Gastroesophageal sphincter (tissue), 4 donors: ENCODE measurements at regions not wholly inside any gene's neighbourhood (a gene's known extent, or its start where the extent isn't known, plus 50 kb on each side); places are given as distances from the start of the nearest gene placed in this dataset.

Source experiments
- ATAC-seq: fragments of 150-250 bp; one replicate; pipeline ENCODE4 v1.9.1; 2016; ENCODE audit warnings: mild to moderate bottlenecking, moderate library complexity
- H3K27ac ChIP-seq, 4 donors: fragments of 200-600 bp; sonication (generic) in 3 of 4; 1 replicate in 3 of 4; 2 replicates in 1 of 4; pipeline ENCODE4 v1.5.1; 2016 to 2019
- H3K27me3 ChIP-seq: fragments of 200-600 bp; sonication (generic); one replicate; pipeline ENCODE4 v1.5.1; 2019
- H3K36me3 ChIP-seq, 2 donors: fragments of 200-600 bp; sonication (generic); one replicate each; pipeline ENCODE4 v1.5.1; 2019; ENCODE audit warnings: control low read depth in 1 of 2
- H3K4me1 ChIP-seq, 3 donors: fragments of 200-600 bp; sonication (generic); 1 replicate in 2 of 3; 2 replicates in 1 of 3; pipeline ENCODE4 v1.5.1; 2016 to 2019; ENCODE audit warnings: control low read depth in 2 of 3
- H3K4me3 ChIP-seq, 2 donors: fragments of 200-600 bp; sonication (generic); one replicate each; pipeline ENCODE4 v1.5.1; 2019; ENCODE audit warnings: mild to moderate bottlenecking in 1 of 2, moderate library complexity in 1 of 2
- H3K9me3 ChIP-seq, 3 donors: fragments of 200-600 bp; sonication (generic); one replicate each; pipeline ENCODE4 v1.5.1; 2017 to 2019; ENCODE audit warnings: control low read depth in 2 of 3
- CTCF ChIP-seq, 4 experiments: fragments of 200-600 bp in 2 of 4; fragments of 450-650 bp in 2 of 4; sonication (generic) in 1 of 4; IDR thresholded peaks; one replicate each; pipeline ENCODE4 v1.5.1; 2017 to 2019; ENCODE audit warnings: antibody characterized with exemption in 4 of 4, mild to moderate bottlenecking in 2 of 4, moderate library complexity in 2 of 4
- EP300 ChIP-seq: sonication (generic); formaldehyde crosslinking; IDR thresholded peaks from one replicate; pipeline ENCODE4 v1.6.1; 2017; ENCODE audit warnings: antibody characterized with exemption, mild to moderate bottlenecking
- POLR2A ChIP-seq, 2 donors: fragments of 450-650 bp; IDR thresholded peaks; one replicate each; pipeline ENCODE4 v1.6.1; 2017; ENCODE audit warnings: antibody characterized with exemption in 2 of 2, mild to moderate bottlenecking in 2 of 2, moderate library complexity in 1 of 2
- POLR2AphosphoS5 ChIP-seq: sonication (generic); formaldehyde crosslinking; IDR thresholded peaks from one replicate; pipeline ENCODE4 v1.6.1; 2017; ENCODE audit warnings: antibody characterized with exemption
- WGBS, 2 donors: methylation state at CpG; one replicate each; pipeline ENCODE4 v1.1.5; 2018; ENCODE audit warnings: low coverage in 1 of 2; 5-methylcytosine and 5-hydroxymethylcytosine counted together

GRCh38 chr2:62296832-62297623 is 101.1 kb downstream of the B3GNT2 start:
- TF ChIP-seq POLR2A (IDR thresholded peaks at IDR 0.05) (no peak), POLR2AphosphoS5 (no peak), EP300 (no peak), CTCF (IDR thresholded peaks at IDR 0.05) (no peak)
- H3K27me3 ChIP-seq, result no peaks in the 10 kb centered on the region
- H3K36me3 ChIP-seq, result no peaks in the 10 kb centered on the region
- no peak overlapping the region for H3K27ac ChIP-seq
- no peak for ATAC-seq
- no peak overlapping the region for H3K4me3 ChIP-seq
- WGBS, 2 donors, result 85 to 91% methylated on average over 7 to 8 of the region's 8 CpGs
- H3K9me3 ChIP-seq, result no peaks in the 10 kb centered on the region
- H3K4me1 ChIP-seq, result peaks cover 2 to 24% (median 17%) of the 10 kb centered on the region in 3 donors

- H3K27me3 ChIP-seq, result no peaks in the 10 kb centered on the region
- no peak for TF ChIP-seq EP300
- TF ChIP-seq CTCF (IDR thresholded peaks at IDR 0.05), result no peak
- no peak for TF ChIP-seq POLR2AphosphoS5
- no peak for TF ChIP-seq POLR2A (IDR thresholded peaks at IDR 0.05)
- H3K36me3 ChIP-seq, result no peaks in the 10 kb centered on the region
- H3K27ac ChIP-seq, result no peak overlapping the region
- no peak for ATAC-seq
- no peak overlapping the region for H3K4me3 ChIP-seq
- WGBS, 2 donors, result 76 to 85% methylated on average over 9 to 12 of the region's 19 CpGs
- no peaks in the 10 kb centered on the region for H3K9me3 ChIP-seq
- peaks cover 2 to 30% (median 17%) of the 10 kb centered on the region in 3 donors for H3K4me1 ChIP-seq
Observed at GRCh38 chr2:62296034-62296831, 100.3 kb downstream of the B3GNT2 start.

GRCh38 chr2:62293490-62294271 is 97.8 kb downstream of the B3GNT2 start:
- WGBS, 2 donors, result 4 to 22% methylated on average over 4 to 8 of the region's 18 CpGs
- Histone ChIP-seq H3K4me1 (peaks cover 2 to 34% (median 17%) of the 10 kb centered on the region in 3 donors), H3K4me3 (peak overlapping the region in 1 of 2 donors; percentile 7), H3K36me3 (no peaks in the 10 kb centered on the region), H3K27me3 (no peaks in the 10 kb centered on the region), H3K9me3 (no peaks in the 10 kb centered on the region), H3K27ac (peak overlapping the region; percentile 26 to 78 (median 72))
- peak; percentile 69 for ATAC-seq
- TF ChIP-seq EP300, result no peak
- TF ChIP-seq POLR2AphosphoS5, result no peak
- TF ChIP-seq CTCF (IDR thresholded peaks at IDR 0.05), result no peak
- TF ChIP-seq POLR2A (IDR thresholded peaks at IDR 0.05), result no peak

- H3K9me3 ChIP-seq, result no peaks in the 10 kb centered on the region
- TF ChIP-seq CTCF (IDR thresholded peaks at IDR 0.05) (no peak), EP300 (no peak), POLR2A (IDR thresholded peaks at IDR 0.05) (no peak)
- peak overlapping the region; percentile 26 to 78 (median 72) for H3K27ac ChIP-seq
- peaks cover 2 to 39% (median 17%) of the 10 kb centered on the region in 3 donors for H3K4me1 ChIP-seq
- no peak for ATAC-seq
- WGBS, 2 donors, result no CpG with 5 or more reads among the region's 6 CpGs
- no peak overlapping the region for H3K4me3 ChIP-seq
- H3K27me3 ChIP-seq, result no peaks in the 10 kb centered on the region
- H3K36me3 ChIP-seq, result no peaks in the 10 kb centered on the region
Observed at GRCh38 chr2:62293151-62293489, 97.2 kb downstream of the B3GNT2 start.
